GM12865 (cell line): ENCODE measurements at regions not wholly inside any gene's neighbourhood (a gene's known extent, or its start where the extent isn't known, plus 50 kb on each side); places are given as distances from the start of the nearest gene placed in this dataset.

Experiments used
- DNase-seq: peaks from one replicate; pipeline ENCODE4 v3.0.0; 2010; ENCODE audit warnings: low read depth
- H3K4me3 ChIP-seq: 2 replicates; pipeline ENCODE4 v1.5.1; 2011; ENCODE audit warnings: mild to moderate bottlenecking, low read depth, low read length, control low read depth
- TF ChIP-seq, protein P1 (sequence below): IDR thresholded peaks from 2 replicates; pipeline ENCODE4 v1.5.1; 2011; ENCODE audit warnings: low read length, control low read depth, low read depth, inconsistent platforms; ENCODE audit not compliant: insufficient read depth; ENCODE audit errors: missing control alignments

DNA sequence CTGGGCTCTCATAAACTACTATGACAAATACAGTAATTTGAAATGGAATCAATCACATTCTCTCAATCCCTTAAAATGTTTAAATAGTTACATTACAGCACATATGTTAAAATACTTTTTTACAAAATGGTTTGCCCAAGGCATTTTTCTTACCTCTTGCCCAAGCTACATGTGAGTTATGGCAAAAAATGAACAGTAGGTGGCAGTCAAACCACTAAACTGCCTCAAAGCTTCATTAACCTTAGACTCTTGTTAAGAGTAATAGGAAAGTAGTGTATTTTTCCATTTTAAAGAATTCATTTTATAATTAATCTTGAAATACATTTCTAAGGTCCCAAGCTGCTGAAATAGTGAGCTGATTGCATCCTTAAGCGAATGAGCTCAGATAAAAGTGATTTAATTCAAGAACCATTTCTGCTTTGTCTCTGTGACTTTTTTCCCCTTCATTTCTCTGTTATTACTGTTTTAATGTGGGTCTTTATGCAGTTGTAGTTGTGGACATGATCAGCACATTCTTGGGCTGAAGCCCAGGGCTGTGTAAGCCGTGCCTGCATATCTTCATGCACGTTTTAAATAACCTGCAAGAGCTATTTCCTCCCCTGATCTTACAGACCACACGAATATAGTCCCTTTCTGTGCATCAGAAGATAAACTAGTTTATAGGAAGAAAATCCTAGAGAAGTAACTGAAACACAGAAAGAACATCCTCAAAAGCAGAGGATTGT lies 311.8 kb downstream of the LNPK start:
- peak; percentile 66 for DNase-seq
- H3K4me3 ChIP-seq, result no peak overlapping the region
- TF ChIP-seq, protein P1, sequence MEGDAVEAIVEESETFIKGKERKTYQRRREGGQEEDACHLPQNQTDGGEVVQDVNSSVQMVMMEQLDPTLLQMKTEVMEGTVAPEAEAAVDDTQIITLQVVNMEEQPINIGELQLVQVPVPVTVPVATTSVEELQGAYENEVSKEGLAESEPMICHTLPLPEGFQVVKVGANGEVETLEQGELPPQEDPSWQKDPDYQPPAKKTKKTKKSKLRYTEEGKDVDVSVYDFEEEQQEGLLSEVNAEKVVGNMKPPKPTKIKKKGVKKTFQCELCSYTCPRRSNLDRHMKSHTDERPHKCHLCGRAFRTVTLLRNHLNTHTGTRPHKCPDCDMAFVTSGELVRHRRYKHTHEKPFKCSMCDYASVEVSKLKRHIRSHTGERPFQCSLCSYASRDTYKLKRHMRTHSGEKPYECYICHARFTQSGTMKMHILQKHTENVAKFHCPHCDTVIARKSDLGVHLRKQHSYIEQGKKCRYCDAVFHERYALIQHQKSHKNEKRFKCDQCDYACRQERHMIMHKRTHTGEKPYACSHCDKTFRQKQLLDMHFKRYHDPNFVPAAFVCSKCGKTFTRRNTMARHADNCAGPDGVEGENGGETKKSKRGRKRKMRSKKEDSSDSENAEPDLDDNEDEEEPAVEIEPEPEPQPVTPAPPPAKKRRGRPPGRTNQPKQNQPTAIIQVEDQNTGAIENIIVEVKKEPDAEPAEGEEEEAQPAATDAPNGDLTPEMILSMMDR, result peak; percentile 51

DNA sequence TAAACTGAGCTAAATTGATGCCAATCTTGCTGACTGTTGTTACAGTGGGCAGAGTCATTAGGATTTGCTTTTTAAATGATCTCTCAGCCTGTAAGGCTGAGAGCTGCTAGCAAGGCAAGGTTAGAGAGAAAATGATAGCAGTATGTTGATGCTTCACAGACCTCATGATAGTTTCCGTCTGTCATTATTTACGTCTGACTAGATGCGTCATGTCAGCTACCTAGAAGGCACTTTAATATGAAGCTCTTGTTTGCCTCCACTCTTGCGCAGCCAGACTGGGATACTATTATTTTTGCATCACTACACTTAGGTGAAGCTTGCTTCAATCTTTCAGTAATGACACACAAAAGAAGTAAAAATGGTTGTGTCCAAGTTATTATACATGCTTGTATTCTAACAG lies 313.8 kb downstream of the LNPK start:
- no peak overlapping the region for H3K4me3 ChIP-seq
- TF ChIP-seq, protein P1, result no peak
- no peak for DNase-seq

DNA sequence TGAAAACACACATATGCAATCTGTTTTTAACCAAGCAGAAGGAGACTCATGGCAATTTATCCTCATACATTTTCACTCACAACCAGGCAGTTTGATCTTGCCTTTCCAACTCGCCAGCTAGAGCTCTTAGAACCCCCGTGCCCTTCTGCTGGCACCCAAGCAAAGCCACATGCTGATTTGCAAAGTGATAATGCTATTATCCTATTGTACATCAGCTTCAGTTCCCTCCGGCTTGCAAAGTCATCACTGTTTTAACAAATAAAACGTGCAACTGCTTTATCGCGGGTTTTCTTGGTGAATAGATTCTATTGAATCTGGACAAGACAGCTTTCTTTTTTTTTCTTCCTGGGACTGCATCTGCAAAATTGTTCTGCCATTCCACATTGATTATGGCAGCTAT lies 314.6 kb downstream of the LNPK start:
- TF ChIP-seq, protein P1, result no peak
- no peak for DNase-seq

DNA sequence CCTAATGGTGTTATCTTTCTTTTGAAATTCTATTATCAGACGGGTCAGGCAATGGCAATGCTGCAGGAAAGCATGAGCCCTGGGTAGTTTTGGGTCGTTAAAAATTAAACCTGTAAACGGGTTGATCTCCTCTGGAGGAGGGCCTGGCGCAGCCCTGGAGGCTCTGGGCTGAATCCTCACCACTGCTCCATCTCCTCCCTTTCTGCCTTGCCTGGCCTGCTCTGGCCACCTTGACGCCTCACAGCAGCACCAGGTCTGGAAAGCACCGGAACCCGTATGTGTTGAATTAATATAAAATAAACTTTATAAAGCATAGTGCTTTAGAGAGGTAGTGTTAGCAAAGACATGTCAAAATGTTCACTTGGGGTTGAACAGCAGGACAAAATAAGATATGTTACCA lies 316.1 kb downstream of the LNPK start:
- no peak for DNase-seq

More for the DNA sequence above, 314.6 kb downstream of the LNPK start:
- no peak overlapping the region for H3K4me3 ChIP-seq

DNA sequence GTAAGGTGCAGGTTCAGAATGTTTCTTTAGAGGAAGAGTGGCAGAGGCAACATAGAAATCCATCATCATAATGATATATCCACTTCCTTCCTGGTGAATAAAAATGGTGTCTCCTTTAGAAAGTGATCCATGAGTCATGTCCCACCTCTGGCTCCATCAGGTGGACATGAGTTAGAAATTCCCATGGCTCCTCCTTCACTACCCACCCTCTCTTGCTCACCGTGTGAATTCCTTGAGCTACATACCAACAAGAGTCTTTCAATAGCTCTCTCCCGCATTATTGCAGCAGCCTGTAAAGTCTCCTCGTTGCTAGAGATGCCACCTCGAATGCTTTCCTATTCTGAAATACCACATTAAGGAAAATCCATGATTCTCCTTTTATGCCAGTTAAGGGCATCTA lies 317.6 kb downstream of the LNPK start:
- DNase-seq, result no peak
- no peak overlapping the region for H3K4me3 ChIP-seq
- TF ChIP-seq, protein P1, result no peak

More for the DNA sequence above, 316.1 kb downstream of the LNPK start:
- no peak overlapping the region for H3K4me3 ChIP-seq
- TF ChIP-seq, protein P1, result no peak

DNA sequence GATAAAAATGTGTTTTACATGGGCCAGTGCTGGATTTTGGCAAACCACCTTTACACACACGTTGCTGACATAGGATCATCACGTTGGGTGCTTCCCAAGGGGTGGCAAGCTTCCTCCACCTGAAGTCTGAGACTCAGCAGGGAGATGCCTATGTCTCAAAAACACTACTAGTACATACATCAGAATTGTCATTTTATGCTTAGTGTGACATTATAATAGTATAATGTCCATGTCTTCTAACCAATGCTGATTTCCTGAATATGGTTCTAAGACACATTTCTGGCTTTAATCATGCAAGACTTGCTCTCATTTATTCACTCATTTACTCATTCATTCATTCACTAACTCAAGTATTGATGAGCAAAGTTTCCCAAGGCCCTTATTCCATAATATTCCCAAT lies 322.3 kb downstream of the LNPK start:
- TF ChIP-seq, protein P1, result no peak
- no peak overlapping the region for H3K4me3 ChIP-seq
- DNase-seq, result no peak

DNA sequence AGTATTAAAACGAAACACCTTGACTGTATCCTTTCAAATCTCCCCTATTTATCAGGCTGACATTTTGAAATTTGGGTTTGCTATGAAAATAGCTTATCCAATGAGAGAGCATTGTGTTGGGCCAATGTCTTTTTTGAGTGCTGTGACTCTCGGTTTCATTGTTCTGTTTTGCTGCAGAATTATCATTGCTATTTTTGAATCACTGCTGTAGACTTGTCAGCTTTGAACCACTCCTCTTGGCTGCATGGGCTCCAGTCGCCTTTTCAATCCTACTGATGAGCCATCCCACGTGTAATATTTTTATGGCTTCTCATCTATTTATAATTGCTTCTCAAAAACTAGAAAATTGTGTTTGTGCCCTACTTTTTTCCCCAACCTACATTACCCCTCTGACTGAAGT lies 322.8 kb downstream of the LNPK start:
- TF ChIP-seq, protein P1, result no peak
- DNase-seq, result no peak
- H3K4me3 ChIP-seq, result no peak overlapping the region
